WI38 (cell line): ENCODE measurements at regions not wholly inside any gene's neighbourhood (a gene's known extent, or its start where the extent isn't known, plus 50 kb on each side); places are given as distances from the start of the nearest gene placed in this dataset.
"Not testable (repeated sequence)": the region's sequence is repeated elsewhere in the genome, so short reads cannot be mapped to it uniquely, and the experiment has no call there.

ENCODE experiments used
- H3K4me3 ChIP-seq: 2 replicates; pipeline ENCODE4 v1.5.1; 2011; ENCODE audit warnings: low read depth, mild to moderate bottlenecking, control low read depth, low read length
- TF ChIP-seq, protein P1 (sequence below): IDR thresholded peaks from 2 replicates; pipeline ENCODE4 v1.5.1; 2012; ENCODE audit warnings: low read depth, mild to moderate bottlenecking, control low read depth, low read length

DNA sequence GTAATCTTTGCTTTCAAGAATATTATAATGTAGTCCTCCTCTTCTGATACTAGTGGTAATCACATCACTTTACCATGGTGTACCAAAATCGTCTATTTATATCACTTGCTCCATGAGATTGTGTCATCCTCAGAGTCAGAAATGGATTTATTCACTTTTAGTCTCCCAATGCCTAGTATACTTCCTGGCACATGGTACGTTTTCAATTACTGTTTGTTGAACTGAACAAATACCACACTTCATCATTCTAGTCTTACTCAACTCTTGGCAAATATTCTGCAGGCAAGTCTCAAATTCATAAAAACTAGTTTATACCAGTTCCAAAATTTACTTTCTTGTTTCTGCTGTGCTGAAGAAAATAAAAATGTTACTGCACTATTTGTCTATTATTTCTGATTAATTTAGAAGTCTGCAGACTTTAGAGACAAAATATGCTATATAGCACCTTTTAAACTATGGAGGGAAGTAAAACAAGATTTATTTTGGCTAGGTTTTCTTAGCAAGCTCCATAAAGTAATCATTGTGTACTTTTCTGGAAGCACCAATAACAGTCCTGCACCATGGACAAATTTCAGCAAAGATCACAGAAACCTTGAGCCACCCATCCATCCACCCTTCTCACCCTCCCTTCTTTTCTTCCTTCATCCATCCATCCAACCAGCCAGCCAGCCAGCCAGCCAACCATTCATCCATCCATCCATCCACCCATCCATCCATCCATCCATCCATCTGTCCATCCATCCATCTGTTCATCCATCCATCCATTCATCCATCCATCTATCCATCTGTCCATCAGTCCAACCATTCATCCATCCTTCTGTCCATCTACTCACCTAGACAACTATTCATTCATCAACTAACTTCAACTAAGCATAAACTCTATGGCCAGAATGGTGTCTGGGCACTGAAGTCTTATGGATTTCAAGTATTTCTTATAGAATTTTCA lies 102.1 kb upstream of the STMND1 start:
- TF ChIP-seq, protein P1, sequence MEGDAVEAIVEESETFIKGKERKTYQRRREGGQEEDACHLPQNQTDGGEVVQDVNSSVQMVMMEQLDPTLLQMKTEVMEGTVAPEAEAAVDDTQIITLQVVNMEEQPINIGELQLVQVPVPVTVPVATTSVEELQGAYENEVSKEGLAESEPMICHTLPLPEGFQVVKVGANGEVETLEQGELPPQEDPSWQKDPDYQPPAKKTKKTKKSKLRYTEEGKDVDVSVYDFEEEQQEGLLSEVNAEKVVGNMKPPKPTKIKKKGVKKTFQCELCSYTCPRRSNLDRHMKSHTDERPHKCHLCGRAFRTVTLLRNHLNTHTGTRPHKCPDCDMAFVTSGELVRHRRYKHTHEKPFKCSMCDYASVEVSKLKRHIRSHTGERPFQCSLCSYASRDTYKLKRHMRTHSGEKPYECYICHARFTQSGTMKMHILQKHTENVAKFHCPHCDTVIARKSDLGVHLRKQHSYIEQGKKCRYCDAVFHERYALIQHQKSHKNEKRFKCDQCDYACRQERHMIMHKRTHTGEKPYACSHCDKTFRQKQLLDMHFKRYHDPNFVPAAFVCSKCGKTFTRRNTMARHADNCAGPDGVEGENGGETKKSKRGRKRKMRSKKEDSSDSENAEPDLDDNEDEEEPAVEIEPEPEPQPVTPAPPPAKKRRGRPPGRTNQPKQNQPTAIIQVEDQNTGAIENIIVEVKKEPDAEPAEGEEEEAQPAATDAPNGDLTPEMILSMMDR: no peak
- no peak overlapping the region for H3K4me3 ChIP-seq

DNA sequence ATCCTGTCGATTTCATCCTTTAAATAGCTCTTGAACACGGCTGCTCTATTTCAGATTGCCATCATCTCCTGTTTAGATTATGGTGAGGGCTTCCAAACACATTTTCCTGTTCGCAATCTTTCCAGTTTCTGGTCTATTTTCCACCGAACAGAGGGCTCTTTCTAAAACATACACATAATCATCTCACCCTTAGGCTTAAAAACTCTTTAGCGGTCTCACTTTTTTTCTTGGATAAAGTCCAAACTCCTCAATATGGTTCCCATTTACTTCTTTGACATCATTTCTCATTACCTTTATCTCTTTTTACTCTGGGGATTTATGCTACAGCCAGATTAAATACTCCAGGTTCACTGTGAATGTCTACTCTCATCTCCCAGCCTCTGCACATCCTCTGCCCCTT lies 103.4 kb upstream of the STMND1 start:
- no peak overlapping the region for H3K4me3 ChIP-seq
- TF ChIP-seq, protein P1: no peak

DNA sequence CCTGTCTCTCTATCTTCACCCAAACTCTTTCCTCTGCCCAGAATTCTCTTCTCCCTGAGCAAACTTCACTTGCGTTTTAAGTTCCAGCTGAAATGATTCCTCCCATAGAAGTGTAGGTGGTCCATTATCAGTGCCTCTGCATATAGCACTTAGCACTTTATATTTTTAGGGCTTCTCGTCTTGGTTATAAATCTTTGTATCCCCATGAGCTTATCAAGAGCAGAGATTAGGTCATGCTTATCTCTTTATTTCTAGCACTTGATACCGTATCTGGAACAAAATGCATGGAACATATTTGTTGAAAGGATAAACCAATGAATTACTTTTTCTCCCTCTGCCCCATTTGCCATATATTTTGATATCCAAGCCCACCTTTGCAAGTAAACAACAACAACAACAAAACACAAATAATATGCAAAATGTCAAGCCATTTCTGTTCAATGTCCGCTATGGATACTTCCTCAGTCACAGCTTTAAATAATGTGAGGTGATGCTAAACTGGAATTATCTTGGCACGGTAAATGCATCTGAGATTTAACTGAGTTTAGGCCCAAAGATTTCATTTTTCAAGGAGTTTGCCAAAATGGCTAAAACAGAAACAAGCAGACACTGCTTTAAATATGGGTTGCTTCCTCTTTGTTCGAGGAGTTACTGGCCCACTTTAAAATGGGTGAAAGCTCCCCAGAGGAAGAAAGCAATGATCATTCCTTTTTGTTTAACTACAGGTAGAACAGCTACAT lies 106.2 kb upstream of the STMND1 start:
- TF ChIP-seq, protein P1: no peak
- no peak overlapping the region for H3K4me3 ChIP-seq

DNA sequence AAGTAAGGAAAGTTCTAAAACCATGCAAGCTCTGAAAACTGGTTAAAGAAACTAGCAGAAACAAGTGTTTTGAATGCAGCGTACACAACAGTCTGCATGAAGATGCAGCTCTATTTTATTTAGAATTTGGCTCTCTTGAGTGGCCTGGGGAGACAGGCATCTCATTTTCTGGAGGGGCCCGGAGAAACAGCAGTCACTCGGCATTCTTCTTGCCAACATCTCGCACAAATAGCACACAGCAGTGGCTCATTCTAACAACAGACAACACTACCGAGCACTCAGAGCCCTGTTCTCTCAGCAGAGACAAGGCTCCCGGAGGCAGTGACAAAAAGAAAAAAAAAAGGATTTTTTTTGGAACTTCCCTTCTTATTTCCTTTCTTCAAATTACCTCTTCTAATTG lies 108.5 kb upstream of the STMND1 start:
- TF ChIP-seq, protein P1: no peak
- H3K4me3 ChIP-seq: no peak overlapping the region

DNA sequence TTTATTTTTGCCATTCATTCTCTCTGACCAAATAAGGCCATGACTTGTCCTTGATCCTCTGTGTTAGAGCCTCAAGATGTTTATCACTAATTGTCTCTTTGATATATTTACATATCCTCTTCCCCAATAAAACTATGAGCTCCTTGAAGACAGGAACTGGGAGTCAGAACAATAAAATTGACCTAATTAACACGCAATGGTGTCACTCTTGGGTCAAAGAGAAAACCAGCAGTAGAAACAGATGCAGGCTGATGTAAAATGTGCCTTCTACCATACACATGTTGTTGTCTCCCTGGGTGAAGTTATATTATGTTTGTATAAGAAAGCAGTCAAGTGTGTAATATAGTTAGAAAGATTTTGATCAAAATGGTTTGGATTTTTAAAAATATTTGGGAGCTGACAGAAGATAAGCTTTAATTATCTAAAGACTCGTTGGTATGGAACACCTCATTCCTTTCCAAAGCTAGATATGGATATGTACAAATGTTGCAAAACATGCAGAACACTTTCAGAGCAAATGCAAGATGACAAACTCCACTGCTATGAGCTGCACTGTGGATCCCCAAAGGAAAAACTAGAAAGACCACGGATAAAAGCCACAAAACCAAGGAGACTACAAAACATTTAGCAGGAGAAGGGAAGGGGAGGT lies 109.7 kb upstream of the STMND1 start:
- H3K4me3 ChIP-seq: no peak overlapping the region
- TF ChIP-seq, protein P1: no peak

DNA sequence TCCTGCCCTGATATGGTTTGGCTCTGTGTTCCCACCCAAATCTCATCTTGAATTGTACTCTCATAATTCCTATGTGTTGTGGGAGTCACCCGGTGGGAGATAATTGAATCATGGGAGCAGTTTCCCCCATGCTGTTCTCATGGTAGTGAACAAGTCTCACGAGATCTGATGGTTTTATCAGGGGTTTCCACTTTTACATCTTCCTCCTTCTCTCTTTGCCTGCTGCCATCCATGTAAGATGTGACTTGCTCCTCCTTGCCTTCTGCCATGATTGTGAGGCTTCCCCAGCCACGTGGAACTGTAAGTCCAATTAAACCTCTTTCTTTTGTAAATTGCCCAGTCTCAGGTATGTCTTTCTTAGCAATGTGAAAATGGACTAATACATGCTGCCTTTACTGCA lies 111.9 kb upstream of the STMND1 start:
- not testable (repeated sequence) for H3K4me3 ChIP-seq

DNA sequence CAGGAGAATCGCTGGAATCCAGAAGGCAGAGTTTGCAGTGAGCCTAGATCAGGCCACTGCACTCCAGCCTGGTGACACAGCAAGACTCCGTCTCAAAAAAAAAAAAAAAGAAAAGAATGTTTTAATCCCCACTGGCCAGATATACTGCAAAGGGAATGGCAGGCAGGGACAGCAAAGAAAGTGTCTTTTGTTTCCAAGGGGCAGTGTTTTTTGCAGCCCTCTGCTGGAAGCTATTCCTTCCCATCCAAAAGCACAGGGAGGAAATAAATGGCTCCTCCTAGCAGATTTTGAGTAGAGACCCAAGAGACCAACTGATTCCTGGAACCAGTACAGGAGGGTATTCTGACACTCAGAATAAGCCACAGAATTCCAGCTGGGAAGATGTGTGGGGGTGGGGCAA lies 112.5 kb upstream of the STMND1 start:
- TF ChIP-seq, protein P1: no peak

More for the DNA sequence above, 112.5 kb upstream of the STMND1 start:
- no peak overlapping the region for H3K4me3 ChIP-seq
